Neuron (in vitro differentiated cells): ENCODE measurements at regions not wholly inside any gene's neighbourhood (a gene's known extent, or its start where the extent isn't known, plus 50 kb on each side); places are given as distances from the start of the nearest gene placed in this dataset.

Experiments used
- H2AFZ ChIP-seq: one replicate; pipeline ENCODE4 v1.6.1; 2013; ENCODE audit warnings: low read depth, mild to moderate bottlenecking, inconsistent platforms, low read length, moderate library complexity
- H3K27me3 ChIP-seq: one replicate; pipeline ENCODE4 v1.6.1; 2013; ENCODE audit warnings: low read length; ENCODE audit not compliant: insufficient read depth
- H3K36me3 ChIP-seq: one replicate; pipeline ENCODE4 v1.6.1; 2013; ENCODE audit warnings: low read length; ENCODE audit not compliant: insufficient read depth
- H3K4me1 ChIP-seq: one replicate; pipeline ENCODE4 v1.6.1; 2013; ENCODE audit warnings: low read length; ENCODE audit not compliant: insufficient read depth
- H3K4me3 ChIP-seq: 2 replicates; pipeline ENCODE4 v1.5.1; 2013; ENCODE audit warnings: mild to moderate bottlenecking, low read length, moderate library complexity
- H3K9me3 ChIP-seq: one replicate; pipeline ENCODE4 v1.6.1; 2013; ENCODE audit warnings: low read length

DNA sequence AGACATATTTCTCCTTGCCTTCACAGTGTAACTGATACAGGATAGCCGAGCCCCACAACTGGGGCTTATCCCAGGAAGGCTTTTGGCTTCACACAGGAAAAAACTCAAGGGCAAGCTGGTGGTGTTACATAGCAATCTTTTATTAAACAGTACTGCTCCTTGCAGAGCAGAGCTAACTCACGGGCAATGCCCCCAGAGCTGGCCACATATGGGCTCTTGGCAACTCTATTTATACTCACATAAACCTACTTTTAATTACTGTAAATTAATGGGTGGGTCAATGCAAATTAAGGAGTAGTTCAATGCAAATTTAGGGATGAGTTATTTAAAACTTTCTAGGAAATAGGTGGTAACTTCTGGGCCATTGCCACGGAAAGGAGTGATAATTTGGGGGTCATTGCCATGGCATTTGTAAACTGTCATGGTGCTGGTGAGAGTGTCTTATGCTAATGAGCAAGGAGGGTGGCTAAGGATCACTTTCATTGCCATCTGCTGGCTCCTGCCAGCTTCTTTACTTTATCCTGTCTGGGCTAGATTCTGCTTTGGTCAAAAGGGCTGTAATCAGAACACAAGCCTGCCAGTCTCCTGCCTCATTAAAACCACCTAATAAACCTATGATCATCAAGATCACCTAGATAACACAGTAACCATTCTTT lies 288.8 kb downstream of the CENPC start:
- no peaks in the 10 kb centered on the region for H3K4me1 ChIP-seq
- no peaks in the 10 kb centered on the region for H3K9me3 ChIP-seq
- no peaks in the 10 kb centered on the region for H3K27me3 ChIP-seq
- H3K4me3 ChIP-seq: no peak overlapping the region
- no peak overlapping the region for H2AFZ ChIP-seq
- H3K36me3 ChIP-seq: no peaks in the 10 kb centered on the region

DNA sequence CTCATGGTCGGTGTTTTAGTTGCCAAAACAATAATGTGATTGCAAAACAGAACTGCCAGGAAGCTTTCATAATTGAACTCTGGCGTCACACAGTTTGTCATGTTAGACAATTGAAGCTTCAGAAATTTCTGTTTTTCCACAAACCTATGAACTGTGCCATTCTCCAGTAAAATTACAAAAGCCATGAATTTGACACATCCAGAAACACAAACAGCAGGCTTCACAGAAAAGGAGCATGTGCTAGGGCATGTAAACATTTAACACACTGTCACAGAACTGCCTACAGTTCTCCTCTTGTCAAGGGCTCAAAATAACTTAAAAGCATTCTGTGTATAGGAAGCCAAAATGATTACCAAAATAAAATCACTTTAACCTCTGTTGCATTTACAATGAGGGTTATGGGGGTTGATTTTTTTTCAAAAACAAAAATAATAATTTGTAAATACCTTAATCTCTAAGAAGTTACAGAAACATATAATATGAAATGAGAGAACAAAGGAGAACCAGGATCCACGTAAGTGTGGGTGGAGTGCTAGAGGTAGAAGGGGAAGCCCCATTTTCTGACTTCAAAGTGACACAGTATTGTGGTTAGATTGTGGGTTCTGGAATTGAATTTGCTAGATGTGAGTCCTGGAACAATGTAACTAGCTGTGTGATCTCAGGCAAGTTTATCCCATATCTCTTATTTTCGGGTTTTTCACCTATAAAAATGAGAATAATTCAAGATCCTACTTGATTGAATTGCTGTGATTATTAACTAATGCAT lies 295.0 kb downstream of the CENPC start:
- no peaks in the 10 kb centered on the region for H3K27me3 ChIP-seq
- H2AFZ ChIP-seq: no peak overlapping the region
- H3K4me3 ChIP-seq: no peak overlapping the region
- no peaks in the 10 kb centered on the region for H3K4me1 ChIP-seq
- H3K36me3 ChIP-seq: no peaks in the 10 kb centered on the region
- H3K9me3 ChIP-seq: no peaks in the 10 kb centered on the region

DNA sequence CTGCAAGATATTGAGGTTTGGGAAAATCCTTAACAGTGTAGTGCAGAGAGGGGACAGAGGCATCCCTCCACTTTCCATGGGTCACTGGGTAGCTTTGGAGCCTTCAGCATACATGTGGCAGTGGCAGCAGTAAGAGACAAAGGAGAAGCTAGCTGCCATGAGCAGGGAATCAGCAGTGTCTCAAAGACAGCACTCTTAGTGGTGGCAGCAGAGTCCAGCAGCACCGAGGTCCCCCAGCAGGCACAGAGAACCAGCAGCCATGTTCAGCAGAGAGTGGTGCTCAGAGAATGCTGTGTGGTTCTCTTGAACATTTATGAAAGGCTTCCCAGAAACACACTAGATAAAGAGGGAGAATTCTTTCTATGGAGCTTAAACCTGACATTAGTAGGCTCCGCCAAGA lies 308.5 kb downstream of the CENPC start:
- Histone ChIP-seq H3K4me1 (no peaks in the 10 kb centered on the region), H3K27me3 (no peaks in the 10 kb centered on the region), H3K4me3 (no peak overlapping the region), H3K9me3 (no peaks in the 10 kb centered on the region), H2AFZ (no peak overlapping the region), H3K36me3 (no peaks in the 10 kb centered on the region)

DNA sequence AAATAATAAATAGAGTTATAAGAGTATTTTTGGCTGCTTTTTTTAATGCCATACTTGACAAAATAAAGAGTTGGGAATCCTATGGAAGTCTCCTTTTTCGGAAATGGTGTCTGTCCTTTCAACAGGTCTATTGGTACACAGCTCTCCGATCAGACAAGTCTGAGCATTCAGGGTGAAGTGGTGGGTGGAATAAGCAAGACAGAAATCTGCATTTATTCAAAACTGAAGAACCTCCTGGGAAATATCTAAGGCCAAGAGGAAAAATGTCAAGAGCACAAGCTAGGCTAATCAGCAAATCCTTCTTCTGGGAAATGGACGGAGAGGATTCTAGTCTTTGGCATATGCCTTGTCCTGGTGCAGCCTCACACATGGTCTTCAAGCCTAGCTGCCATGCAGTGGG lies 309.0 kb downstream of the CENPC start:
- Histone ChIP-seq H3K27me3 (no peaks in the 10 kb centered on the region), H3K4me1 (no peaks in the 10 kb centered on the region), H2AFZ (no peak overlapping the region), H3K9me3 (no peaks in the 10 kb centered on the region), H3K4me3 (no peak overlapping the region), H3K36me3 (no peaks in the 10 kb centered on the region)

DNA sequence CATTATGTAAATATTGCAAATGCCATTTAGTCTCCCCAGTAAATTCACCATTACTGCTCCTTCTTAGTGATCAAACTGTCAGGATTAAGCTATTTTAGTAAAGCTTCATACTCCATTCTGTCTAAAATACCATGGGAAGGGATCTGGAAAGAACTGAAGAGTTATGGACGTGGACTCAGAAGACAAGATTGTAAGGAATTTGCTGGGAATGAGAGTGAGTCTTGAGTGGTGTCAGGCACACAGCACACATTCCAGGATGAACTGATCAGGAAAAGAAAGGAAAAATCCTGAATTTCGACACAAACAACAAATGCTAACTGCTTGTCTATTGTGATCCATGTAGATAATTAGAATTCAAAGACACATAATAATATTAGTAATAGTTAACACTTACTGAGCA lies 311.0 kb downstream of the CENPC start:
- no peak overlapping the region for H2AFZ ChIP-seq
- H3K4me3 ChIP-seq: no peak overlapping the region
- no peaks in the 10 kb centered on the region for H3K9me3 ChIP-seq
- no peaks in the 10 kb centered on the region for H3K27me3 ChIP-seq
- no peaks in the 10 kb centered on the region for H3K4me1 ChIP-seq
- no peaks in the 10 kb centered on the region for H3K36me3 ChIP-seq

DNA sequence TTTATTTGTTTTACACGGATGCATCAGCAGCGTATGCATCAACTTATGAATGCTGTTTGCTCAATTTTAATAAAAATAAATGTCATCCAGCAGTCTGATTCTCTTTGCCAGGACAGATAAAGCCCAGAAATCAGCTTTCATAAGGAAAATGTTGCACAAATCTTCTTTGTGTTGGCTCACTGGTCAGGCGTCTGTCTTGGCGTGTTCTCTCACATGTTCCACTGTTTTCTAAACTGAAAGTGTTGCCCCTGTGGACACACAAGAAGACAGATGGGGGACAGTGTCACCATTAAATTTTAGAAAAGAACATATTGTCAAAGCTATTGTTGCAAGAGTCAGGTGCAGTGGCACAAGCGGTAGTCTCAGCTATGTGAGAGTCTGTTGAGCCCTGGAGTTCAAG lies 316.2 kb downstream of the CENPC start:
- no peak overlapping the region for H2AFZ ChIP-seq
- no peaks in the 10 kb centered on the region for H3K36me3 ChIP-seq
- no peak overlapping the region for H3K4me3 ChIP-seq
- no peaks in the 10 kb centered on the region for H3K9me3 ChIP-seq
- H3K4me1 ChIP-seq: no peaks in the 10 kb centered on the region
- H3K27me3 ChIP-seq: no peaks in the 10 kb centered on the region

DNA sequence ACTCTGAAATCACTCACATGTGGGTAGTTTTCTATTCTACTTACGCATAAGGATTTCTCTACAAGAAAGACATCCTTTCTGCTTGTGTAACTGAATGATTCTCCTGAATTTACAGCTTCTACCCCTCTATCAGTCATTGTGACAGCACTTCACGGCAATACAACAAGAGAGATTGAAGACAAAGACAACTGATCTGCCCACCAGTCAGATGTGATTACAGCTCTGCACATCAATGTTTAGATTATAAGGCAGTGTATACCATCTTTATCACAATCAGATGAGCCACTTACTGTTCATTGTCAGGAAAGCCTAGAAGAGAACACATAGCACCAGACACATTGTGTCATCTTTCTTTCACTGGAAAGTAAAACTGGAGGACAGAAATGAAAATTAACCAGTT lies 324.4 kb downstream of the CENPC start:
- Histone ChIP-seq H3K36me3 (no peaks in the 10 kb centered on the region), H3K27me3 (no peaks in the 10 kb centered on the region)

DNA sequence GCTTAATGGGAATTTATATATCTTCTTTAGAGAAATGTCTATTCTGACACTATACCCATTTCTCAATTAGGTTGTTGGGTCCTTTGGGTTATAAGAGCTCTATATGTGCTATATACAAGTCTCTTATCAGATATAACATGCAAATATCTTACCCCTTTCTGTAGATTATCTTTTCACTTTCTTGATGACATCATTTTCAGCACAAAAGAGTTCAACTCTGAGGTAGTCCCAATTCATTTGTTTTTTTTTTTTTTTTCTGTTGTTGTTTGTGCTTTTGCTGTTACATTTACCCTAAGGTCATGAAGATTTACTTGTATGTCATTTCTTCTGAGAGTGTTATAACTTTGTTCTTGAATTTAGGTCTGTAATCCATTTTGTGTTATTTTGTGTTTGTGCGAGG lies 326.4 kb downstream of the CENPC start:
- Histone ChIP-seq H2AFZ (no peak overlapping the region), H3K27me3 (no peaks in the 10 kb centered on the region), H3K4me3 (no peak overlapping the region), H3K9me3 (no peaks in the 10 kb centered on the region), H3K36me3 (no peaks in the 10 kb centered on the region), H3K4me1 (no peaks in the 10 kb centered on the region)

More for the DNA sequence above, 324.4 kb downstream of the CENPC start:
- no peak overlapping the region for H3K4me3 ChIP-seq
- H3K9me3 ChIP-seq: no peaks in the 10 kb centered on the region
- no peaks in the 10 kb centered on the region for H3K4me1 ChIP-seq
- peak overlapping the region; percentile 36 for H2AFZ ChIP-seq

DNA sequence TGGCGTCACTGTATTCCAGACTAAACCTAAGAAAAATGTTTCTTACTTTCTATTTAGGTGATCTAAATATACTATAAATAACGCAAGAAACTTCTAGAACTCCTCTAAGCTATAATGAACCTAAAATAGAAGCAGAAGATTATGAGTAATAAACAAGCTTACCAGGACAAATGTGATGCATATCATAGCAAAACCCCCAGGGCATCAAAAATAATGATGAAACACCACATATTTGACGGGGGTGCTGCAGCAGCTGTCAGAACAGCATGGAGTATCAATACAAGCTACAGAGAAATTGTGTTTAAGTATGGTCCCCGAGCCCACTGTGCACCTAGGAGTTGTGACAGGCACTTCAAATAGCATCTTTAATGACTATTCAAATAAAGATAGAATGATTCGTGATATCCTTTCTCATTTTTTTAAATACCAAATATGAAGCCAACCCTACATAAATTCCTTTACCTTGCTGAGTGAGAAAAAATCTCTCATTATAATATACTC lies 337.3 kb downstream of the CENPC start:
- H2AFZ ChIP-seq: no peak overlapping the region

DNA sequence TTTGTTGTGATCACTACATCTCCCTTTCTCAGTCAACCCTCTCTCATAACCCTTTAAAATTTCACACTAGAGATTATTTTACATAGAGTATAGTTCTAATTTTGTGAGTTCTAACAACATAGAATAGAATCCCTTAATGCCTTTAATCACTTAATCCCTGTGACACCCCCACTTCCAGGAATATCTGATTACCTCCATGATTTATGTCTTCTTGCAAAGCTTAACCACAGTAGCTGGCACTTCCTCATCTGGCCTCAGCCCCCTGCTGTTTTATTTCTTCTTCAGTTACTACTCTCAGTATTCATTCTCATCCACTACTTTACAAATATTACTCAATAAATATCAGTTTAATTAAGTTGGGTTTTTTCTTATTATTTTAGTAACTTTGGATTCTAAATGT lies 340.9 kb downstream of the CENPC start:
- Histone ChIP-seq H3K9me3 (no peaks in the 10 kb centered on the region), H3K27me3 (no peaks in the 10 kb centered on the region), H3K4me1 (no peaks in the 10 kb centered on the region), H3K36me3 (no peaks in the 10 kb centered on the region), H2AFZ (no peak overlapping the region), H3K4me3 (no peak overlapping the region)

More for the DNA sequence above, 337.3 kb downstream of the CENPC start:
- H3K36me3 ChIP-seq: no peaks in the 10 kb centered on the region
- no peaks in the 10 kb centered on the region for H3K9me3 ChIP-seq
- H3K4me1 ChIP-seq: no peaks in the 10 kb centered on the region
- no peaks in the 10 kb centered on the region for H3K27me3 ChIP-seq
- no peak overlapping the region for H3K4me3 ChIP-seq

DNA sequence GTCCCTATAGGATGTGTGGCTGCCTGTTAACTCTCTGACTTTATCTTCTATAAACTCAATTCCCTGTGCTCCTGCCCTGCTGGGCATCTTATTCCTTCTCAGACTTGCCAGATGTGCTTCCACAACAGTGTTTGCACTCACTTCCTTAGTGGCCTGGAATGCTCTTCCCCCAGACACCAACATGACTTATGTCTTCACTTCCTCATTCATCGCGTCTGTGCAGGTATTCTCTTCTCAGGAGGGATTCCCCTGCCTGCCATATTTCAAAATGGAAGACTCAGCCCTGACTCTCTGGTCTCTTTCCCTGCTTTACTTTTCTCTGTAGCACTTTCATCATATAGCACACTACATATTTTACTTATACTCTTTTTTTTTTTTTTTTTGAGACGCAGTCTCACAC lies 344.0 kb downstream of the CENPC start:
- H2AFZ ChIP-seq: no peak overlapping the region
- H3K9me3 ChIP-seq: no peaks in the 10 kb centered on the region
- H3K27me3 ChIP-seq: no peaks in the 10 kb centered on the region
- no peaks in the 10 kb centered on the region for H3K4me1 ChIP-seq
- no peaks in the 10 kb centered on the region for H3K36me3 ChIP-seq
- no peak overlapping the region for H3K4me3 ChIP-seq

DNA sequence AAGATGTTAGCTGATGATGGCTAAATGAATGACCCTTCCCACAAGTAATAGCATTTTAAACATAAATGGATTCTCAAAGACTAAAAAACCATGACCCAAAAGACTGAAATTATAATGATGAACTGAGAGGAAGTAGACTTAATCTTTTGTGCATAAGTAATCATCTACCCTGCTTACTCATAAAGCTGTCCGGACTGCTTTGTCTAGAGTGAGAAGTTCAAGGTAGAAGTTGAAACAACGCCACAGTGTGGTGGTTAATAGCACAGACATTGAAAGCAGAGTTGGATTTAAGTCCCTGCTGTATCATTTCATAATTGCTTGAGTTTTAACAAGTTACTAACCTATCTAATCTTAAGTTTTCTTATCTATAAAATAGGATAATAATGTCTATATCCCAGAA lies 346.6 kb downstream of the CENPC start:
- no peaks in the 10 kb centered on the region for H3K9me3 ChIP-seq
- no peak overlapping the region for H2AFZ ChIP-seq
- H3K4me1 ChIP-seq: no peaks in the 10 kb centered on the region
- H3K4me3 ChIP-seq: no peak overlapping the region
- no peaks in the 10 kb centered on the region for H3K27me3 ChIP-seq
- no peaks in the 10 kb centered on the region for H3K36me3 ChIP-seq

DNA sequence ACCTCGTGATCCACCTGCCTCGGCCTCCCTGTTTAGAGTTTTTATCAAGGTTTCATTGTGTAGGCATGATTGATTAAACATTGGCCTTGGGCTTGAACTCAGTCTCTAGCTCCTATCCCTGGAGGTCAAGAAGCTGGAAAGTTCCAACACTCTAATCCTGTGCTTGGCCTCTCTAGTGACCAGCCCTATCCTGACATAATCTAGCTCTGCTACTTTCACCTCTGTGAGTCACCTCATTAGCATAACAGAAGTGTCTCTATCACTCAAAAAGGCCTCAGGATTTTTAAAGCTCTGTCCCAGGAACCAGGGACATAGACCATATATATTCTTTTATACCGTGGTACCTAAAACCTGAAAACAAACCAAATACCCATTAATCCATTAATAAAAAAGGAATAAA lies 377.5 kb downstream of the CENPC start:
- Histone ChIP-seq H2AFZ (no peak overlapping the region), H3K9me3 (no peaks in the 10 kb centered on the region), H3K4me3 (no peak overlapping the region), H3K36me3 (no peaks in the 10 kb centered on the region), H3K4me1 (no peaks in the 10 kb centered on the region), H3K27me3 (no peaks in the 10 kb centered on the region)
